Suprapubic skin (tissue), 3 donors: ENCODE measurements at regions not wholly inside any gene's neighbourhood (a gene's known extent, or its start where the extent isn't known, plus 50 kb on each side); places are given as distances from the start of the nearest gene placed in this dataset.

ENCODE experiments used
- POLR2A ChIP-seq, 2 donors: fragments of 450-650 bp; IDR thresholded peaks; one replicate each; pipeline ENCODE4 v1.6.1; 2017; ENCODE audit warnings: antibody characterized with exemption in 2 of 2, mild to moderate bottlenecking in 2 of 2, moderate library complexity in 2 of 2
- TF ChIP-seq, protein P1 (sequence below), 2 donors: fragments of 200-600 bp in 1 of 2; fragments of 450-650 bp in 1 of 2; sonication (generic) in 1 of 2; IDR thresholded peaks; one replicate each; pipeline ENCODE4 v1.5.1; 2016 to 2019; ENCODE audit warnings: antibody characterized with exemption in 2 of 2, mild to moderate bottlenecking in 1 of 2, moderate library complexity in 1 of 2

DNA sequence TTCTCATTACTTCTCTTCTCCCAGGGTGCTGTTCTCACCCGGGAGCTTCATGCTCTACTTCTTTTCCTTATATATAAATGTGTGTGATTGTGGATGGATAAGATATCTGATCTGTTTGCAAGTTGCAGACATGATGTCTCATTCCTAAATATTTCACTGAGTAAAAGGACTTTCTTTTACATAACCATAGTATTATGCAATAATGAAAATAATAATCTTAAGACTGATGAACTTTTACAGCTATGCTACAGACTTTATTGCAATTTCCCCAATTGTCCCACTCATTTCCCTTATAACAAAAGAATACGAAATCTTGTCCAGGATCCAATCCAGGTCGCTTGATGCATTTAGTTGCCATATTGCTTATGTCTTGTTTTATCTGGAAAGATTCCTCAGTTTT lies 284.5 kb upstream of the JAG1 start:
- TF ChIP-seq, protein P1, sequence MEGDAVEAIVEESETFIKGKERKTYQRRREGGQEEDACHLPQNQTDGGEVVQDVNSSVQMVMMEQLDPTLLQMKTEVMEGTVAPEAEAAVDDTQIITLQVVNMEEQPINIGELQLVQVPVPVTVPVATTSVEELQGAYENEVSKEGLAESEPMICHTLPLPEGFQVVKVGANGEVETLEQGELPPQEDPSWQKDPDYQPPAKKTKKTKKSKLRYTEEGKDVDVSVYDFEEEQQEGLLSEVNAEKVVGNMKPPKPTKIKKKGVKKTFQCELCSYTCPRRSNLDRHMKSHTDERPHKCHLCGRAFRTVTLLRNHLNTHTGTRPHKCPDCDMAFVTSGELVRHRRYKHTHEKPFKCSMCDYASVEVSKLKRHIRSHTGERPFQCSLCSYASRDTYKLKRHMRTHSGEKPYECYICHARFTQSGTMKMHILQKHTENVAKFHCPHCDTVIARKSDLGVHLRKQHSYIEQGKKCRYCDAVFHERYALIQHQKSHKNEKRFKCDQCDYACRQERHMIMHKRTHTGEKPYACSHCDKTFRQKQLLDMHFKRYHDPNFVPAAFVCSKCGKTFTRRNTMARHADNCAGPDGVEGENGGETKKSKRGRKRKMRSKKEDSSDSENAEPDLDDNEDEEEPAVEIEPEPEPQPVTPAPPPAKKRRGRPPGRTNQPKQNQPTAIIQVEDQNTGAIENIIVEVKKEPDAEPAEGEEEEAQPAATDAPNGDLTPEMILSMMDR (IDR thresholded peaks at IDR 0.05), result no peak
- no peak for TF ChIP-seq POLR2A (IDR thresholded peaks at IDR 0.05)
